ENCODE measurements at regions not wholly inside any gene's neighbourhood (a gene's known extent, or its start where the extent isn't known, plus 50 kb on each side); places are given as distances from the start of the nearest gene placed in this dataset.

DNA sequence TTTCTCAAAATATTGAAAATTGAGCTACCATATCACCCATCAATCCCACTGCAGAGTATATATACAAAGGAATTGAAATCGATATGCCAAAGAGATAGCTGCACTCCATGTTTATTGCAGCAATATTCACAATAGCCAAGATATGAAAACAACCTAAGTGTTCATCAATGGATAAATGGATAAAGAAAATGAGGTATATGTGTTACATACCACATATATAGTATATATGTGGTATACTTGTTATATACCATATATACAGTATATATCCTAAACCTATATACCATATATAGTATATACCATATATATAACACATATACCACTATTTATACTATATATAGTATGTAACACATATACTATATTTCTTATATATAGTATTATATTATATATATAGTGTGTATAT is 313.3 kb downstream of the ZNF608 start:
- no TSS peak for BruUV-seq (replicated peaks)
- intact Hi-C loops (cut with micrococcal nuclease): no loop called here
- RAD21 ChIA-PET (ENCODE audit: low non-redundant PET in 1 of 2, low total read pairs in 2 of 2, uncharacterized antibody in 2 of 2, unreplicated experiment in 2 of 2): no interaction called here
- Histone ChIP-seq H3K9me2 (ENCODE audit: insufficient read depth) (no peaks in the 10 kb centered on the region), H2AFZ (ENCODE audit: low read depth, low read length, poor library complexity, severe bottlenecking) (no peak overlapping the region), H3K27me3 (ENCODE audit: insufficient read depth, low read length) (no peaks in the 10 kb centered on the region), H3K9ac (ENCODE audit: low read length) (no peak overlapping the region), H3K4me3 (replicated peaks in 1 of 2; ENCODE audit: low read depth in 1 of 2, low read length in 2 of 2) (no peak overlapping the region), H4K20me1 (ENCODE audit: insufficient read depth) (no peaks in the 10 kb centered on the region), H3K36me3 (ENCODE audit: control insufficient read depth in 1 of 2, insufficient read depth in 2 of 2, low read length in 2 of 2) (no peaks in the 10 kb centered on the region), H3K27ac (ENCODE audit: low read depth, low read length) (no peak overlapping the region), H3K9me3 (ENCODE audit: control insufficient read depth in 1 of 2, insufficient read depth in 1 of 2, low read depth in 1 of 2, low read length in 2 of 2) (no peaks in the 10 kb centered on the region; a peak in 1 of 4 replicates), H3K4me2 (ENCODE audit: low read length) (no peak overlapping the region), H3K79me2 (ENCODE audit: insufficient read depth, low read length) (no peaks in the 10 kb centered on the region), H3K4me1 (ENCODE audit: control insufficient read depth in 1 of 2, insufficient read depth in 2 of 2, low read length in 2 of 2) (no peaks in the 10 kb centered on the region)
- POLR2A ChIA-PET: no interaction called here
- no peak for DNase-seq (ENCODE audit: low read depth, low spot score)
- TF ChIP-seq CBX3 (IDR thresholded peaks at IDR 0.05; ENCODE audit: low read depth) (no peak), TCF7L2 (IDR thresholded peaks at IDR 0.05; ENCODE audit: borderline replicate concordance, extremely low read depth, insufficient read depth, insufficient read length) (no peak), ZNF274 (IDR thresholded peaks at IDR 0.05; ENCODE audit: low read depth, low read length) (no peak), REST (IDR thresholded peaks at IDR 0.05; ENCODE audit: low read depth) (no peak), POLR2AphosphoS5 (IDR thresholded peaks at IDR 0.05; ENCODE audit: low read depth, low read length) (no peak), EZH2 (IDR thresholded peaks at IDR 0.05) (no peak), CEBPB (IDR thresholded peaks at IDR 0.05; ENCODE audit: low read depth) (no peak), FOSL1 (IDR thresholded peaks at IDR 0.05; ENCODE audit: low read depth) (no peak), ELF1 (IDR thresholded peaks at IDR 0.05; ENCODE audit: borderline replicate concordance, low read depth) (no peak), ZFX (IDR thresholded peaks at IDR 0.05) (no peak), SP1 (IDR thresholded peaks at IDR 0.05; ENCODE audit: low read depth) (no peak), JUND (IDR thresholded peaks at IDR 0.05) (no peak), CTCF (IDR thresholded peaks at IDR 0.05 in 2 of 3, conservative IDR thresholded peaks at IDR 0.05 in 1 of 3; ENCODE audit: borderline replicate concordance in 1 of 3, insufficient read depth in 1 of 3, low read depth in 2 of 3, low read length in 2 of 3) (no peak), POLR2A (IDR thresholded peaks at IDR 0.05; ENCODE audit: borderline replicate concordance, extremely low read depth, insufficient read depth, insufficient read length) (no peak)
- TF ChIP-seq, protein P1, sequence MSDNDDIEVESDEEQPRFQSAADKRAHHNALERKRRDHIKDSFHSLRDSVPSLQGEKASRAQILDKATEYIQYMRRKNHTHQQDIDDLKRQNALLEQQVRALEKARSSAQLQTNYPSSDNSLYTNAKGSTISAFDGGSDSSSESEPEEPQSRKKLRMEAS (IDR thresholded peaks at IDR 0.05): no peak
- no peak for ATAC-seq
- CTCF ChIA-PET: no interaction called here

Measured in HCT116 (cell line).